ELF-1 (cell line): ENCODE measurements at regions not wholly inside any gene's neighbourhood (a gene's known extent, or its start where the extent isn't known, plus 50 kb on each side); places are given as distances from the start of the nearest gene placed in this dataset.
A peak's percentile ranks its signal among the peaks of the same experiment; 100 is the strongest.

Experiments used
- DNase-seq: peaks from one replicate; pipeline ENCODE4 v3.0.0-alpha.2; 2016; ENCODE audit warnings: low read depth, low spot score

DNA sequence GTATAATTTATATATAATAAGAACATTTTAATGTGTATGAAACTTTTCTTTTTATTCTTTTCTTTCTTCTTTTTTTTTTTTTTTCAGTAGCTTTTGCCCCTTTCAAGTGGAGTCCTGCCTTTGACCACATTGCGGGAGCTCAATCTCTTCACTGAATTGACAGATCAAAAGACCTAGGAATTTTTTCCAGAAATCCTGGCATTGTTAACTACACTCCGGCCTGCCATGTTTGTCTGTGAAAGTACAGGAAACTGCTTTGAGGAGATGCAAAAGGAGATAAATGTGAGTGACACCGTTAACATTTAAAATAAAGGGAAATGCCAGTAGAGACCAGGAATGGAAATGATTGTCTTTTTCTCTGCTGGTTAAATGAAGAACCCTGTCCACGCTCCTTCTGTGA is 159.3 kb upstream of the VCX3A start:
- DNase-seq, result no peak

DNA sequence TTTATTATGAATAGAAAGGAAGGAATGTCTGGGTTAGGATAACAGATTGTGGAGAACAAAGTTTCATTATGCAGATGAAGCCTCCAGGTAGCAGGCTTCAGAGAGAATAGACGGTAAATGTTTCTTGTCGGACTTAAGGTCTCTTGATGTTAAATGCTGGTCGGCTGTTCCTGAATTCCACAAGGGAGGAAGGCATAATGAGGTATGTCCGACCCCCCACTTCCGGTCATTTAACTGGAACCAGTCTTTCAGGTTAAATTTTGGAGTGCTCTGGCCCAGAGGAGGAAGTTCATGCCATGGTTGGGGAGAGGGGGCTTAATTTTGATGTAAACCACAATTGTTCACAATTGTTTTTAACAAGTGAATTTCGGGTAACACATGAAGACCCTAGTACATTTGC is 158.1 kb upstream of the VCX3A start:
- DNase-seq, result peak; percentile 66

DNA sequence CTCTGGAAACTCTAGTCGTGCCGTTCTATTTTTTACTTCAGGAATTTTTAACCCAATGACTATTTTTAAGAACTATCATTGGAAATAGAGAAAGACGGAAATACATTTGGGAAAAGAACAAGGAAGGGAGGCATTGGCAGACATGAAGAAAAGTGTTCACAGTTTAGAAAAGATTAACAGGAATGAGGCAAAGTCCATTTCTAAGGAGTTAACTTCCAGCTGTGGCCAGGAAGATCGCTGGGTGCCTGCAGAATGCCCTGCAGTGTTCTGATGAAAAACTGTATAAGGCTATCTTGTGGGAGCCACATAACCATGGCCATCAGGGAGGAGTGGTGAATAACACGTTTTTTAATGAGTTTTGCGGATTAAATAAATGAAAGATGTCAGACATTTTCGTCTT is 150.6 kb upstream of the VCX3A start:
- no peak for DNase-seq

DNA sequence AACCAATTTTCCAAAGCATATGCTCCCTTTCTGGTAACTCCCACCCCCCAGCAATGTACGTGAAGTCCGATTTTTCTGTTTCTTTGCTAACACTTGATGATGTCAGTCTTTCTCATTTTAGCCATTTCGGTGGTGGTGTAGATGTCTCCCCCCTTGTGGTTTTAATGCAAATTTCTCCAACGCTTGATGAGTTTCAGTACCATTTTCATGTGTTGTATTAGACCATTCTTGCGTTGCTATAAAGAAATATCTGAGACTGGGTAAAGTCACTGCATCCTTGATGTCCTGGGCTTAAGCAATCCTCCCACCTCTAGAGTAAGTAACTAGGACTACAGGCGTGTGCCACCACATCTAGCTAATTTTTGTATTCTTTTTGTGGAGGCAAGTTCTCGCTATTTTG is 148.4 kb upstream of the VCX3A start:
- no peak for DNase-seq

DNA sequence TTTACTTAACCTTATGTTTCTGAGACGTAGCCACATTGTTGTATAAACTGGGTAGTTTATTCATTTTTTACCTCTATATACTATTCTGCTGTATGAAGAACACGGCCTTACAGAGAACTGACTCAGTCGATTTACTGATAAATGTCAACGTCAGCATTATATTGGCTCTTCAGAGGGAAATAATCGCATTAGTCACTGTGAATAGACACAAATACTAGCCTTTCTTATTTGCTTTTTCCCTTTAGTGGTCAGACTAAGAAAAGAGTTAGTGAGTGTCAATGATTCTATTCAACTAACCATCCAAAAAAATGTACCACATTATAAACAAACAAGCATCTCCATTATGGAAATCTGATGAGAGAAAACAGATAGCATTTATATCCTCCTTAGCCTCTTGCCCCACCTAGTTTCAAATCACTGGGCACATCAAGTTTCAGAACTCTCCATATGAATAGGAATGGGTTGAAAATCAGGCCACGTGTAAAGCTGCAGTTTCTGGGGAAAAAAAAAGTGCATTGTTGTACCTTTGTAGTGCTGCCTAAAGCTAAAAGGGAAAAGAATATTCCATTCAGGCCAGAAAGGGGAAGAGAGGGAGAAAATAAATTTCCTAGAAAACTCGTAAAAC is 146.7 kb upstream of the VCX3A start:
- DNase-seq, result no peak

DNA sequence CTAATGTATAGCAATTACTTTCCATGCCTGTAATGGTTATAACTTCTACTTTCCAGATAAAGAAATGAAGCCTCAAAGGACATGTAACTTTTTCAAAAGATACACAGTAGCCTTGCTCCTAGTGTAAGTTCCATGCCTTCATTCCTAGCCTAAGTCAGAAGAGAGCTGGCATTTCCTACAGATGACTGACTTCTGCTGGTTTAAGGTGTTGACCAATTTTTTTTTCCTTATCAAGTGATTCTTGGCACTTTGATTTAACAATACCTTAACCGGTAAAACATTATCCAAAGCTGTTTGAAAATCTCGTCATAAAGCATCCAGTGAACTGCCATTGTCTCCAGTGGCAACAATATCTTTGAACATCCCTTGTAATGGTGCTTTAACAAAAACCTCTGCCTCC is 145.1 kb upstream of the VCX3A start:
- DNase-seq, result no peak

DNA sequence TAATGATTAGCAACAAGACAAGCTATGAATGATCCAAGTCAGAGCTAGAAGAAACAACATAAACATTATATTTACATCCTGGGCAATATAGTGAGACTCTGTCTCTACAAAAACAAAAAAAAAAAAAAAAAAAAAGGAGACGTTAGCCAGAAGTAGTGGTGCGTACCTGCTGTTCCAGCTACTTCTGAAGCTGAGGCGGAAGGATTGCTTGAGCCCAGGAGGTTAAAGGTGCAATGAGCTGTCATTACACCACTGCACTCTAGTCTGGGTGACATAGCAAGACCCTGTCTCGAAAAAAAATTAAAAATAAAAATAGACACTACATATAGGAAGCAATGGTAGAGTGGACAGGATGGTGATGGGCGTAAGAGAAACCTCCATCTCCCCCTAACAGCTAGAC is 144.6 kb upstream of the VCX3A start:
- DNase-seq, result no peak

- DNase-seq, result no peak
These were observed 143.4 kb upstream of the VCX3A start for GRCh38 chrX:6678313-6678712.

DNA sequence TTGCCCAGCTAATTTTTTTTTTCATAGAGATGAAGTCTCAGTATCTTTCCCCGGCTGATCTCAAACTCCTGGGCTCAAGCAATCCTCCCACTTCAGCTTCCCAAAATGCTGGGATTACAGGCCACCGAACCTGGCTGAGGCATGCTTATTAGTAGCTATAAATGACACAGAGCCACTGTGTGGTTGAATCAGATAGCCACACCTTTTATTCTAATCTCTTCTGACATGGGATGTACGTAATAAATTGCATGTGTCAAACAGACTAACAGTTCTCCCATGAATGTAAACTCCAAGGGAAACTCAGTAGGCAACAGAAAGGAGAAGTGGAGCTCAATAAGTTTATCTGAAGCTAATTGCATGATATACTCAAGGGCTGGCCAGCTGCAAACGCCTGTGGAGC is 139.8 kb upstream of the VCX3A start:
- DNase-seq, result no peak

DNA sequence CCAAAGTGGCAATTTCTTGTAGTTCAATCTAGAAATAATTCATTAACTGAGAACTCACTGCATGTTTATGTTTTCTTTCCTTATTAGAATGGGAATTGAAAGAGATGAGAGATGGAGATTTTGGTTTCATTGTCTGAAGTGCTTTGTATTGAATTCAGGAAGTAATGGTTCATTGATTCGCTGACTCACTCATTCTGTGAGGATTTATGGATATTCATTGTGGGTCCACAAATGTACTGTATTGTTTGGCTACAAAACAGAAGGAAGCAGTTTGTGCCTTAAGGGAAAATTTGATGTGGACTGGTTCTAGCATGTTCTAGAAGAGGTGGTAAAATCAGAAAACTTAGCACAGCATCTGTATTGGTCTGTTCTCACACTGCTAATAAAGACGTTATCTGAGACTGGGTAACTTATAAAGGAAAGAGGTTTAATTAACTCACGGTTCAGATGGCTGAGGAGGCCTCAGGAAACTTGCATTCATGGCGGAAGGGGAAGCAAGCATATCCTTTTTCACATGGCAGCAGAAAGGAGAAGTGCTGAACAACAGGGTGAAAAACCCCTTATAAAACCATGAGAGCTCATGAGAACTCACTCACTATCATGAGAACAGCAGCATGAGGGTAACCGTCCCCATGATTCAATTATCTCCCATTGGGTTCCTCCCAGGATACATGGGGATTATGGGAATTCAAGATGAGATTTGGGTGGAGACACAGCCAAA is 132.3 kb upstream of the VCX3A start:
- DNase-seq, result no peak

GRCh38 chrX:6666624-6667023 is 131.7 kb upstream of the VCX3A start:
- DNase-seq, result no peak

DNA sequence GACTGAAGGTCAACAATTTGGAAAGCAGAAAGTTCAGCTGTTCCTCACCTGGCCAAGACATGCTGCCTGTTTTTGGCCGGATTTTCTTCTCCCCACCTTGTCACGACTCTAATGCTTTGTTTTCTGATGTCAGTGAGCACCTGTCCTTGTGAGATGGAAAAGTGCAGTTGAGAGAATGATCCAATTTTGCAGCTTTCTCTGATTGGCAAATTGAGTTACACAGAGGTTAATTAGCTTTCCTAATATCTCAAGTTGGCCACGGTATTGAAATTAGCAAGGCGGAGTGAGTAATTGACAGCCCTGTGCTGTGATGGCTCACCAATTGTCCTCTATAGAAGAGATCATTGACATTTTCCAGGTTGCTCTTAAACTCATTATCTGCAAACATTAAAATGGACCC is 126.8 kb upstream of the VCX3A start:
- DNase-seq, result no peak

- no peak for DNase-seq
These were observed 125.8 kb upstream of the VCX3A start for GRCh38 chrX:6660567-6661264.

DNA sequence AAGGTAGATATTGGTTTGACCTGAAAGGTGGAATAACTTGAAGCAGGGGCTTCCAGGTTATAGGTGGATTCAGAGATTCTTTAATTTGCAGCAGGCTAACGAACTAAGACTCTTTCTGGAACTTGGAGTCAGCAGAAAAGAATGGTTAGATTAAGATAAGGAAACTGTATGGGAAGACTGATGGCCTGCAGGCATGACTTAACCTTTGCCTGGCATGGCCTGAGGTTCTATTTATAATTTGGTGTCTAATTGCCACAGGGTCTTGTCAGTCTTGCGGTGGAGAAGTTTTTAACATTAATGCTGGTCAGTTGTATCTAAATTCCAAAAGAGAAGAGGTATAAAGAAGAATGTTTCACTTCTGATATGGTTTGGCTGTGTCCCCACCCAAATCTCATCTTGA is 110.3 kb upstream of the VCX3A start:
- DNase-seq, result no peak

- DNase-seq, result no peak
These were observed 109.5 kb upstream of the VCX3A start for GRCh38 chrX:6644411-6644810.

DNA sequence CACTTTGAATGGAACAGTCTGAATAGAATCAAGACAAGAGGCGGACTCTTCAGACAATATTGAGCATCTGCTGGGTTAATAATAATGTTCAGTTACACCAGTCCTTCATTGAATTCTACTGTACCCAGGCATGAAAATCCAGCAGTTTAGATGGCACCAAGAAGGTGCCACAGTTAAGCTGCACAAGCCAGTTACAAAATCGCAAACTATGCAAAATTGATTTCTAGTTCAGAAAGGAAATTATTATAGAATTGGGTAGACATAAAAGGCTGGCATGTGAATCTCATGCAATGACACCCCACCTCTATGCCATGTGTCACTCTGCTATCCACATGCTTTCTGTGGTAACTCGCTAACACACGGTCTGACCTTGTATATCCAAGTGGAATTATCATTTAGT is 105.8 kb upstream of the VCX3A start:
- DNase-seq, result no peak

DNA sequence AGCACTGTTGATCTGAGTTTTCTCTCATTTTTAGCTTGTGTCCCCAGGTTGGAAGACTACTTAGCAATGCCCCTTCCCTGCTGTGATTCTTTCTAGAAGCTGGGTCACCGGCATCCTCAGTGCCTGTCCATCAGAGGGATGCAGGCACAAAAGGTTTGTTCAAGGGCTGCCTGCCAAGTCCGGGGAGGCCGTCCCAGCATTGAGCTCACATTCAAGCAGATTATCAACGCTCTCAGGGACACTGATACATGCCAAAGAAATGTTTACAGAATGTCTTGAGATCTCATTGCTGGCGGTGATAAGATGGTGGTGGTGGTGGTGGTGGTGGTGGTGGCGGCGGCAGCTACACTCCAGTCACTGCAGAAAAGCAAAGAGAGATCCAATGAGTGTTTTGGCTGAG is 79.6 kb upstream of the VCX3A start:
- no peak for DNase-seq

DNA sequence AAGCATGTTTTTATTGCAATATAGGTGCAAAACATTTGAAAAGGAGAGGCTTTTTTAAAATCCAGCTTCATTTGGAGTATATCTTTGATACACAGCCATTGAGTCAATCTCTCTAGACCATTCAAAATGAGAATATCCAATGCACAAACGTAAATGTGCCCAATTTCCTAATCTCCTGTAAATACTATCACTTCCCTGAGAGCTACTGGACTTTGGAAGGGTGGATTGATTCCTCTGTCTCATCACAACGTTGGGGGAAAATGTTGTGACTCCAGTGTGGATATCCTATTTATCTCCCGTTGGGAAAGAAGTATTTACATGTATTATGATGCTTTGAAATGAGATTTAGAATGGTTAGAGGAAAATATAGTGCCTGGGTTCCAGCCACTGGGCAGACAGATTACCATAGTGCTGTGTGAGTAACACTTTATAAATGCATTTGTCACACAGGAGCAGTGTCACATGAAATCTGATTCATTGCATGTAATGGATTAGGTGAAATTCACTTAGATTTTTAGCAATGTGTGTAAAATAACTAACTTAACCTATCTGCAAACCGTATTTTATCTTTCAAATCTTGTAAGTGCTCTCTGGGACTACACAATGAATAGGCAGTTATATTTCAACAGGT is 64.4 kb upstream of the VCX3A start:
- DNase-seq, result no peak
